Smooth muscle cell (in vitro differentiated cells): ENCODE measurements at regions not wholly inside any gene's neighbourhood (a gene's known extent, or its start where the extent isn't known, plus 50 kb on each side); places are given as distances from the start of the nearest gene placed in this dataset.

ENCODE experiments used
- DNase-seq: peaks from one replicate; lab custom pipeline; 2025; ENCODE audit not compliant: unreplicated experiment; lab: John Stamatoyannopoulos, UW
- H2AFZ ChIP-seq: fragments of 200-600 bp; sonication (generic); 2 replicates; pipeline ENCODE4 v1.6.0; 2016; ENCODE audit warnings: antibody characterized with exemption, low read depth, mild to moderate bottlenecking
- H3F3A ChIP-seq: fragments of 200-600 bp; sonication (generic); 2 replicates; pipeline ENCODE4 v1.6.0; 2017; ENCODE audit warnings: antibody characterized with exemption, low read depth
- H3K27ac ChIP-seq: fragments of 200-600 bp; sonication (generic); 2 replicates; pipeline ENCODE4 v1.5.1; 2016; ENCODE audit warnings: low read depth, mild to moderate bottlenecking
- H3K27me3 ChIP-seq: fragments of 200-600 bp; sonication (generic); 2 replicates; pipeline ENCODE4 v1.6.1; 2016; ENCODE audit warnings: low read depth, mild to moderate bottlenecking
- H3K36me3 ChIP-seq: fragments of 200-600 bp; sonication (generic); 2 replicates; pipeline ENCODE4 v1.5.1; 2016; ENCODE audit warnings: low read depth
- H3K4me1 ChIP-seq: fragments of 200-600 bp; sonication (generic); 2 replicates; pipeline ENCODE4 v1.5.1; 2016; ENCODE audit warnings: low read depth
- H3K4me2 ChIP-seq: fragments of 200-600 bp; sonication (generic); 2 replicates; pipeline ENCODE4 v1.6.0; 2016; ENCODE audit warnings: mild to moderate bottlenecking
- H3K4me3 ChIP-seq: fragments of 200-600 bp; sonication (generic); 2 replicates; pipeline ENCODE4 v1.5.1; 2016; ENCODE audit warnings: mild to moderate bottlenecking
- H3K79me2 ChIP-seq: fragments of 200-600 bp; sonication (generic); 2 replicates; pipeline ENCODE4 v1.6.0; 2016; ENCODE audit warnings: low read depth, mild to moderate bottlenecking
- H3K9ac ChIP-seq: fragments of 200-600 bp; sonication (generic); 2 replicates; pipeline ENCODE4 v1.6.0; 2016; ENCODE audit warnings: low read depth
- H3K9me3 ChIP-seq: fragments of 200-600 bp; sonication (generic); replicated peaks from 2 replicates; pipeline ENCODE4 v1.5.1; 2016; ENCODE audit warnings: low read depth
- H4K20me1 ChIP-seq: fragments of 200-600 bp; sonication (generic); 2 replicates; pipeline ENCODE4 v1.6.0; 2016; ENCODE audit warnings: low read depth
- WGBS: methylation state at CpG from one replicate; pipeline ENCODE4 v1.1.7; 2016; ENCODE audit warnings: low lambda C conversion rate; 5-methylcytosine and 5-hydroxymethylcytosine counted together
- TF ChIP-seq, protein P1 (sequence below): fragments of 200-600 bp; sonication (generic); IDR thresholded peaks from 2 replicates; pipeline ENCODE4 v1.5.1; 2017; ENCODE audit warnings: borderline replicate concordance, mild to moderate bottlenecking, antibody characterized with exemption; ENCODE audit not compliant: insufficient read depth, poor library complexity, severe bottlenecking

DNA sequence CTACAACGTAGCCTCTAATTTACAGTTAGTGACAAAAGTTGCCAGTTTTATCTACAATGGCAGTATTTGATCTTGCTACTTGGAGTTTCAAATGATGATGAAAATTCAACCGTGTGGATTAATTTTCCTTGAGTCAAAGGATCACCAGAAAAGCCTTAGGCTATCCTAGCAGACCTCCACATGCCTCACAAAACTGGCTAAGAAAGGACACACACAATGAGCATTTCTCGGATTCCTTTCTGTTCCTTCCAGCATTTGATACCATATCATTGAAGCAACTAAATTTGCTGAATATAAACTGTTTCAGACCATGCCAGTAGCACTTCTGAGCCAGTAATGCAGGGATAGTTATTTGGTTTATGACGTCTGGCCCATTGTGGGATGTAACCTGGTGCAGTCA, 587.4 kb upstream of the MDFIC2 start:
- H3K27me3 ChIP-seq, result no peaks in the 10 kb centered on the region
- H3K27ac ChIP-seq, result no peak overlapping the region
- DNase-seq, result no peak
- H3K9me3 ChIP-seq, result no peaks in the 10 kb centered on the region
- H3K4me3 ChIP-seq, result no peak overlapping the region
- H3F3A ChIP-seq, result no peaks in the 10 kb centered on the region
- no peaks in the 10 kb centered on the region for H3K79me2 ChIP-seq
- no peak overlapping the region for H3K4me2 ChIP-seq
- no peaks in the 10 kb centered on the region for H3K4me1 ChIP-seq
- WGBS, result 84% methylated on average over 4 of the region's 4 CpGs
- H4K20me1 ChIP-seq, result no peaks in the 10 kb centered on the region
- no peaks in the 10 kb centered on the region for H3K36me3 ChIP-seq
- no peak overlapping the region for H2AFZ ChIP-seq
- no peak overlapping the region for H3K9ac ChIP-seq
- TF ChIP-seq, protein P1, sequence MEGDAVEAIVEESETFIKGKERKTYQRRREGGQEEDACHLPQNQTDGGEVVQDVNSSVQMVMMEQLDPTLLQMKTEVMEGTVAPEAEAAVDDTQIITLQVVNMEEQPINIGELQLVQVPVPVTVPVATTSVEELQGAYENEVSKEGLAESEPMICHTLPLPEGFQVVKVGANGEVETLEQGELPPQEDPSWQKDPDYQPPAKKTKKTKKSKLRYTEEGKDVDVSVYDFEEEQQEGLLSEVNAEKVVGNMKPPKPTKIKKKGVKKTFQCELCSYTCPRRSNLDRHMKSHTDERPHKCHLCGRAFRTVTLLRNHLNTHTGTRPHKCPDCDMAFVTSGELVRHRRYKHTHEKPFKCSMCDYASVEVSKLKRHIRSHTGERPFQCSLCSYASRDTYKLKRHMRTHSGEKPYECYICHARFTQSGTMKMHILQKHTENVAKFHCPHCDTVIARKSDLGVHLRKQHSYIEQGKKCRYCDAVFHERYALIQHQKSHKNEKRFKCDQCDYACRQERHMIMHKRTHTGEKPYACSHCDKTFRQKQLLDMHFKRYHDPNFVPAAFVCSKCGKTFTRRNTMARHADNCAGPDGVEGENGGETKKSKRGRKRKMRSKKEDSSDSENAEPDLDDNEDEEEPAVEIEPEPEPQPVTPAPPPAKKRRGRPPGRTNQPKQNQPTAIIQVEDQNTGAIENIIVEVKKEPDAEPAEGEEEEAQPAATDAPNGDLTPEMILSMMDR, result no peak

DNA sequence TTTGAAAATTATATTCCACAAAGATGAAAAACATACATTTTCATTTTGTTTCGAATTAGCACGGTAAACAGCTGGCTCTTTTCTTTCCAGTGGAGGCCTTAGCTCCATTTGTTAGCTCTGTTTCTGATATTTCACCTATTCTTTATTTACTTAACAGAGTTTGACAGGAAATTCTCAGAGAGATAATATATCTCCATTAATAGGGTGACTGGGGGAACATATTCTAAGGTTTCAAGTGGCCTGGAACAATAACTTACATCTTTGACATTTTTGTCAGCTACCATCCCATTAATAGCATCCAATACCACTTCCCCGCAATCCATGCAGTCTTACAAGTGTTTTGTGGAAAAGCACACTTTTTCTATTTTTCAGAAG, 577.6 kb upstream of the MDFIC2 start:
- 97% methylated on average over 3 of the region's 3 CpGs for WGBS
- H4K20me1 ChIP-seq, result no peaks in the 10 kb centered on the region
- TF ChIP-seq, protein P1, result no peak
- no peaks in the 10 kb centered on the region for H3K4me1 ChIP-seq
- no peak overlapping the region for H2AFZ ChIP-seq
- no peaks in the 10 kb centered on the region for H3K79me2 ChIP-seq
- no peak overlapping the region for H3K27ac ChIP-seq
- no peak overlapping the region for H3K4me2 ChIP-seq
- H3K27me3 ChIP-seq, result no peaks in the 10 kb centered on the region
- no peak overlapping the region for H3K9ac ChIP-seq
- no peaks in the 10 kb centered on the region for H3K36me3 ChIP-seq
- no peaks in the 10 kb centered on the region for H3K9me3 ChIP-seq
- no peaks in the 10 kb centered on the region for H3F3A ChIP-seq
- DNase-seq, result no peak
- H3K4me3 ChIP-seq, result no peak overlapping the region

GRCh38 chr3:70889162-70890019, 577.0 kb upstream of the MDFIC2 start:
- no peaks in the 10 kb centered on the region for H3K4me1 ChIP-seq
- H3K27ac ChIP-seq, result no peak overlapping the region
- H3K79me2 ChIP-seq, result no peaks in the 10 kb centered on the region
- H3K4me3 ChIP-seq, result no peak overlapping the region
- no peaks in the 10 kb centered on the region for H4K20me1 ChIP-seq
- no peak overlapping the region for H2AFZ ChIP-seq
- H3K9ac ChIP-seq, result no peak overlapping the region
- TF ChIP-seq, protein P1, result no peak
- no peaks in the 10 kb centered on the region for H3K27me3 ChIP-seq
- H3K4me2 ChIP-seq, result no peak overlapping the region
- no peak for DNase-seq
- 71% methylated on average over 8 of the region's 8 CpGs for WGBS
- H3K36me3 ChIP-seq, result no peaks in the 10 kb centered on the region
- no peaks in the 10 kb centered on the region for H3F3A ChIP-seq
- no peaks in the 10 kb centered on the region for H3K9me3 ChIP-seq

- no peak overlapping the region for H3K9ac ChIP-seq
- H3F3A ChIP-seq, result no peaks in the 10 kb centered on the region
- no peaks in the 10 kb centered on the region for H3K36me3 ChIP-seq
- WGBS, result 95% methylated on average over 6 of the region's 6 CpGs
- no peaks in the 10 kb centered on the region for H3K9me3 ChIP-seq
- no peaks in the 10 kb centered on the region for H4K20me1 ChIP-seq
- no peak overlapping the region for H2AFZ ChIP-seq
- no peak for DNase-seq
- H3K4me1 ChIP-seq, result no peaks in the 10 kb centered on the region
- H3K79me2 ChIP-seq, result no peaks in the 10 kb centered on the region
- TF ChIP-seq, protein P1, result no peak
- no peak overlapping the region for H3K27ac ChIP-seq
- H3K4me2 ChIP-seq, result no peak overlapping the region
- H3K4me3 ChIP-seq, result no peak overlapping the region
- H3K27me3 ChIP-seq, result no peaks in the 10 kb centered on the region
Measured at GRCh38 chr3:70885636-70886035, 573.2 kb upstream of the MDFIC2 start.
